OCI-LY1 (cell line): ENCODE measurements at regions not wholly inside any gene's neighbourhood (a gene's known extent, or its start where the extent isn't known, plus 50 kb on each side); places are given as distances from the start of the nearest gene placed in this dataset.

Experiments used
- H2AFZ ChIP-seq: fragments of 200-600 bp; sonication (generic), shearing (Covaris generic); 2 replicates; pipeline ENCODE4 v1.6.0; 2014; ENCODE audit warnings: antibody characterized with exemption, mild to moderate bottlenecking, low read length
- H3F3A ChIP-seq: fragments of 200-600 bp; sonication (generic), shearing (Covaris generic); 2 replicates; pipeline ENCODE4 v1.6.0; 2014; ENCODE audit warnings: mild to moderate bottlenecking, antibody characterized with exemption, low read length, moderate library complexity; ENCODE audit not compliant: insufficient read depth
- H3K27ac ChIP-seq: fragments of 200-600 bp; sonication (generic); 2 replicates; pipeline ENCODE4 v1.5.1; 2014; ENCODE audit warnings: low read length, mixed run types, mild to moderate bottlenecking, low read depth; ENCODE audit not compliant: poor library complexity, severe bottlenecking
- H3K27me3 ChIP-seq: fragments of 200-600 bp; sonication (generic); 2 replicates; pipeline ENCODE4 v1.6.0; 2014; ENCODE audit warnings: antibody characterized with exemption, mild to moderate bottlenecking, low read length, moderate library complexity; ENCODE audit not compliant: insufficient read depth
- H3K36me3 ChIP-seq: fragments of 200-600 bp; sonication (generic); 2 replicates; pipeline ENCODE4 v1.6.1; 2014; ENCODE audit warnings: mild to moderate bottlenecking, antibody characterized with exemption, low read length, moderate library complexity, mixed read lengths; ENCODE audit not compliant: insufficient read depth
- H3K4me1 ChIP-seq: fragments of 200-600 bp; sonication (generic); 2 replicates; pipeline ENCODE4 v1.5.1; 2014; ENCODE audit warnings: mild to moderate bottlenecking, low read length, moderate library complexity; ENCODE audit not compliant: insufficient read depth, severe bottlenecking
- H3K4me2 ChIP-seq: fragments of 200-600 bp; sonication (generic), shearing (Covaris generic); 2 replicates; pipeline ENCODE4 v1.6.1; 2014; ENCODE audit warnings: low read length
- H3K4me3 ChIP-seq: fragments of 200-600 bp; sonication (generic); 2 replicates; pipeline ENCODE4 v1.5.1; 2014; ENCODE audit warnings: low read length, low read depth, mild to moderate bottlenecking, mixed read lengths; ENCODE audit not compliant: poor library complexity, severe bottlenecking
- H3K79me2 ChIP-seq: fragments of 200-600 bp; shearing (Covaris generic); 2 replicates; pipeline ENCODE4 v1.6.1; 2016; ENCODE audit warnings: mixed run types, low read length, mixed read lengths; ENCODE audit not compliant: insufficient read depth
- H3K9ac ChIP-seq: fragments of 200-600 bp; sonication (generic), shearing (Covaris generic); 2 replicates; pipeline ENCODE4 v1.6.1; 2014; ENCODE audit warnings: mild to moderate bottlenecking, low read length, mixed read lengths
- H3K9me2 ChIP-seq: fragments of 200-600 bp; sonication (generic), shearing (Covaris generic); 2 replicates; pipeline ENCODE4 v1.6.1; 2014; ENCODE audit warnings: low read depth, mild to moderate bottlenecking, low read length, mixed read lengths
- H3K9me3 ChIP-seq: fragments of 200-600 bp; shearing (Covaris generic); 2 replicates; pipeline ENCODE4 v1.6.1; 2014; ENCODE audit warnings: low read length, mixed read lengths
- H4K20me1 ChIP-seq: fragments of 200-600 bp; sonication (generic), shearing (Covaris generic); 2 replicates; pipeline ENCODE4 v1.6.0; 2016; ENCODE audit warnings: mild to moderate bottlenecking, low read length; ENCODE audit not compliant: insufficient read depth
- EZH2 ChIP-seq: fragments of 200-600 bp; sonication (generic), shearing (Covaris generic); IDR thresholded peaks from 2 replicates; pipeline ENCODE4 v1.8.0; 2017; ENCODE audit warnings: borderline replicate concordance, mixed run types, mild to moderate bottlenecking, antibody characterized with exemption, low read length, moderate library complexity, mixed read lengths
- TF ChIP-seq, protein P1 (sequence below): fragments of 200-600 bp; sonication (generic), shearing (Covaris generic); IDR thresholded peaks from 2 replicates; pipeline ENCODE4 v1.5.1; 2017; ENCODE audit warnings: mild to moderate bottlenecking, antibody characterized with exemption, low read length, moderate library complexity, mixed read lengths

DNA sequence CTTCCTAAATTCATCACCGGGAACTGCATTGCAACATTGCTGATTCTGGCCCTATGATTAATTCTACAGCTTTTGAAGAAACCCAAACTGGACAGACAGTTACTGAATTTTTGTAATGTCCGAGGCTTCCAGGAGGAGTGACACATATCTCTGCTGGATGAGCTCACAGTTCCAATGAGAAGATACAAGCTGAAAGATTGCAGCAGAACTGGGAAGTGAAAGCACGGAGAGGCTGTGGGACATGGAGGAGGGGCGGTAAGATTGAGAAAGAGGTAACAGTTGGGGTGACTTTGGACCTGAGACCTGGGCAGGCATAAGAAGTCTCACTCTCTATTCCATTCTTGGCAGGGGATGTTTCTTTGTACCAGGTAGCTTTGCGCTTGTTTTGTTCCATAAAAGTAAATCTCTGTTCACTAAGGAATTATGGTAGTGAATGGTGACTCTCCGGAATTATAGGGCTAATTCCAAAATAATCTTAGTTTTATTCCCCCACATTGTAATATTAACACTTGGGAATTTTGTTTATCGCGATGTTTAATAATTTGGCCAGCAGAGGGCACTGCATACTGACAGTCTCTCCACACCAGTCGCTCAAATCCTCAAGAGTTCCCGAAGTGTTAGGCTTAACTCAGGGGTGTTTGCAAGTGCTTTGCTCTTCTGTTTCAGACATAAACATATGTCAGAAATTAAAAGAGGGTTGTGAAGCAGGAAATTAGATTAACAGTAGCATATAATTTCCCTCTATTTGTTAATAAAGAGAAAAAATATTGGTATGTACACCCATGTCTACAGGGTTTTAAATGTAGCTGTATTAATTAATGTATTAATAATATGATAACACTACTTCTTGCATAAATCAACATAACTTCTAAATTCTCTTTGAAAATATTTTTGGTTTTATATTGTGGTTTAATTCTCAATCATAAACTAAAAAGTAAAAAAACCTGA lies 201.4 kb downstream of the SOCS6 start:
- Histone ChIP-seq H3K4me1 (no peaks in the 10 kb centered on the region), H3K36me3 (no peaks in the 10 kb centered on the region), H2AFZ (no peak overlapping the region), H3K27me3 (no peaks in the 10 kb centered on the region; the same call in 1 of the 2 replicates), H3F3A (no peaks in the 10 kb centered on the region), H4K20me1 (no peaks in the 10 kb centered on the region), H3K27ac (no peak overlapping the region), H3K9ac (no peak overlapping the region), H3K9me2 (no peaks in the 10 kb centered on the region), H3K9me3 (no peaks in the 10 kb centered on the region), H3K4me3 (no peak overlapping the region), H3K79me2 (no peaks in the 10 kb centered on the region), H3K4me2 (no peak overlapping the region)
- TF ChIP-seq, protein P1, sequence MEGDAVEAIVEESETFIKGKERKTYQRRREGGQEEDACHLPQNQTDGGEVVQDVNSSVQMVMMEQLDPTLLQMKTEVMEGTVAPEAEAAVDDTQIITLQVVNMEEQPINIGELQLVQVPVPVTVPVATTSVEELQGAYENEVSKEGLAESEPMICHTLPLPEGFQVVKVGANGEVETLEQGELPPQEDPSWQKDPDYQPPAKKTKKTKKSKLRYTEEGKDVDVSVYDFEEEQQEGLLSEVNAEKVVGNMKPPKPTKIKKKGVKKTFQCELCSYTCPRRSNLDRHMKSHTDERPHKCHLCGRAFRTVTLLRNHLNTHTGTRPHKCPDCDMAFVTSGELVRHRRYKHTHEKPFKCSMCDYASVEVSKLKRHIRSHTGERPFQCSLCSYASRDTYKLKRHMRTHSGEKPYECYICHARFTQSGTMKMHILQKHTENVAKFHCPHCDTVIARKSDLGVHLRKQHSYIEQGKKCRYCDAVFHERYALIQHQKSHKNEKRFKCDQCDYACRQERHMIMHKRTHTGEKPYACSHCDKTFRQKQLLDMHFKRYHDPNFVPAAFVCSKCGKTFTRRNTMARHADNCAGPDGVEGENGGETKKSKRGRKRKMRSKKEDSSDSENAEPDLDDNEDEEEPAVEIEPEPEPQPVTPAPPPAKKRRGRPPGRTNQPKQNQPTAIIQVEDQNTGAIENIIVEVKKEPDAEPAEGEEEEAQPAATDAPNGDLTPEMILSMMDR, result peak; percentile 79
- no peak for TF ChIP-seq EZH2

DNA sequence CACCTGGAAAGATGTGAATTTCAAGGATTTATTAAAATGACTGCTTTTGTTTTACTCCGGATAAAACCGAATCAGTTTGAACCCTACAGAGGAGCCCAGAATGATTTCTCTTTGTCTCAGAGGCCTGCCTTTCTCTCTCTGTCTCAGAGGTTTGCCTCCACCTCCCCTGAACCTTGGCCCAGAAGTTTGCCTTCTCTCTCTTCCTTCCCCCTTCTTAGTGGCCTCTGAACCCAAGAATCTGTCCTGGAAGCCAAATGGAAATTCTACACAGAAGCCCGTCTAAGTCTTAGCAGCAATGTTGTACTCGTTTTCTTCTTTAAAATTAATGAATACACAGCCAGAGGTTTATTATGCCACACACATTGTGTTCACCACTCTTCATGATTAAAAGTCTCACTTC lies 200.7 kb downstream of the SOCS6 start:
- no peak overlapping the region for H3K9ac ChIP-seq
- no peaks in the 10 kb centered on the region for H3K79me2 ChIP-seq
- H3K9me2 ChIP-seq, result no peaks in the 10 kb centered on the region
- no peak overlapping the region for H3K4me2 ChIP-seq
- no peak overlapping the region for H3K4me3 ChIP-seq
- TF ChIP-seq EZH2, result no peak
- TF ChIP-seq, protein P1, result no peak
- no peak overlapping the region for H3K27ac ChIP-seq
- no peaks in the 10 kb centered on the region for H3K36me3 ChIP-seq
- H3F3A ChIP-seq, result no peaks in the 10 kb centered on the region
- H3K9me3 ChIP-seq, result no peaks in the 10 kb centered on the region
- no peaks in the 10 kb centered on the region; the same call in 1 of the 2 replicates for H3K27me3 ChIP-seq
- no peaks in the 10 kb centered on the region for H3K4me1 ChIP-seq
- H2AFZ ChIP-seq, result no peak overlapping the region
- H4K20me1 ChIP-seq, result no peaks in the 10 kb centered on the region

DNA sequence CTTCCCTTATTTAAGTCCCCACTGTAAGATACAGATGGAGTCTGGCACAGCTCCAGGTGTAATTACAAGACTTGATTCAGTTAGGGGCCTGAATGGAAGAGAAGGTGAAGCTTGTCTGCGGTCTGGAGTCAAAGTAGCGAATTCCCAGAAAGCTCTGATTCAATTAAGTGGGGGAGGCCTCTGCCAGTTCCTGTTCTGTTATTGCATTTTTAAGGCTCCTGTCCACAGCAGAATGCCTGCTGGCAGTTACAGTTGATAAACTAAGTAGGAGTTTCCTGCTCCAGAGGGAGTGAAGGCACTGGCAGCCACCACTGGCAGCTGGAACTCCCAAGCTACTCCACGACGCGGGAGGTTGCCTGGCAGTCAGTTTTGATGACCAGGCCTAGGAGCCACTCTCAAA lies 181.1 kb downstream of the SOCS6 start:
- Histone ChIP-seq H4K20me1 (no peaks in the 10 kb centered on the region), H3K27ac (no peak overlapping the region), H3K36me3 (no peaks in the 10 kb centered on the region), H3K4me3 (no peak overlapping the region), H2AFZ (no peak overlapping the region), H3K4me2 (no peak overlapping the region), H3K4me1 (no peaks in the 10 kb centered on the region), H3K27me3 (no peaks in the 10 kb centered on the region), H3K79me2 (no peaks in the 10 kb centered on the region), H3K9ac (no peak overlapping the region), H3K9me3 (no peaks in the 10 kb centered on the region), H3K9me2 (no peaks in the 10 kb centered on the region), H3F3A (no peaks in the 10 kb centered on the region)
- TF ChIP-seq, protein P1, result no peak
- TF ChIP-seq EZH2, result no peak
